Fibroblast of lung (primary cell): ENCODE measurements at regions not wholly inside any gene's neighbourhood (a gene's known extent, or its start where the extent isn't known, plus 50 kb on each side); places are given as distances from the start of the nearest gene placed in this dataset.

Source experiments
- DNase-seq, 2 donors: peaks; one replicate each; pipeline versions ENCODE4 v3.0.0 to v3.0.0-alpha.2; 2010; ENCODE audit warnings: low read depth in 2 of 2
- H2AFZ ChIP-seq: 2 replicates; pipeline ENCODE4 v1.5.1; 2012; ENCODE audit warnings: low read length, control low read depth, inconsistent platforms
- H3K27ac ChIP-seq: 2 replicates; pipeline ENCODE4 v1.5.1; 2011; ENCODE audit warnings: low read length, control low read depth; ENCODE audit not compliant: insufficient read depth
- H3K27me3 ChIP-seq: 2 replicates; pipeline ENCODE4 v1.5.1; 2011; ENCODE audit warnings: mild to moderate bottlenecking, low read length; ENCODE audit not compliant: control insufficient read depth, insufficient read depth
- H3K36me3 ChIP-seq: 2 replicates; pipeline ENCODE4 v1.5.1; 2011; ENCODE audit warnings: low read length; ENCODE audit not compliant: control insufficient read depth, insufficient read depth
- H3K4me1 ChIP-seq: 2 replicates; pipeline ENCODE4 v1.5.1; 2011; ENCODE audit warnings: low read length; ENCODE audit not compliant: control insufficient read depth, insufficient read depth; ENCODE audit errors: extremely low read depth
- H3K4me2 ChIP-seq: 2 replicates; pipeline ENCODE4 v1.5.1; 2011; ENCODE audit warnings: low read length, control low read depth; ENCODE audit not compliant: insufficient read depth; ENCODE audit errors: extremely low read depth
- H3K4me3 ChIP-seq, 4 experiments: fragments of 200-600 bp in 1 of 4; sonication (generic) in 1 of 4; replicated peaks in 1 of 4; 2 replicates each; pipeline ENCODE4 v1.5.1; 2011 to 2016; ENCODE audit warnings: low read length in 4 of 4, low read depth in 3 of 4, mild to moderate bottlenecking in 3 of 4, control low read depth in 2 of 4, inconsistent platforms in 1 of 4, mixed read lengths in 1 of 4; ENCODE audit not compliant: insufficient read depth in 1 of 4; ENCODE audit errors: control extremely low read depth in 1 of 4
- H3K79me2 ChIP-seq: 2 replicates; pipeline ENCODE4 v1.5.1; 2012; ENCODE audit warnings: mild to moderate bottlenecking, low read length, inconsistent platforms; ENCODE audit not compliant: control insufficient read depth, insufficient read depth
- H3K9ac ChIP-seq: 2 replicates; pipeline ENCODE4 v1.5.1; 2011; ENCODE audit warnings: mild to moderate bottlenecking, low read length, control low read depth; ENCODE audit not compliant: insufficient read depth
- H3K9me3 ChIP-seq: 2 replicates; pipeline ENCODE4 v1.5.1; 2012; ENCODE audit warnings: low read depth, low read length; ENCODE audit not compliant: control insufficient read depth, insufficient read depth
- H4K20me1 ChIP-seq: 2 replicates; pipeline ENCODE4 v1.5.1; 2011; ENCODE audit warnings: low read length; ENCODE audit not compliant: control insufficient read depth, insufficient read depth; ENCODE audit errors: extremely low read depth
- CTCF ChIP-seq, 2 donors: IDR thresholded peaks in 1 of 2; conservative IDR thresholded peaks in 1 of 2; 1 replicate in 1 of 2; 2 replicates in 1 of 2; pipeline ENCODE4 v1.5.1; 2011 to 2012; ENCODE audit warnings: low read length in 2 of 2, control low read depth in 1 of 2, inconsistent platforms in 1 of 2, low read depth in 1 of 2, mild to moderate bottlenecking in 1 of 2
- EZH2 ChIP-seq: IDR thresholded peaks from 2 replicates; pipeline ENCODE4 v1.5.1; 2012; ENCODE audit warnings: low read length, control low read depth, mild to moderate bottlenecking; ENCODE audit errors: missing control alignments

GRCh38 chr7:155206318-155207020 is 91.2 kb upstream of the INSIG1 start:
- no peak overlapping the region for H3K4me2 ChIP-seq
- H3K9ac ChIP-seq, result peak overlapping the region; percentile 61
- TF ChIP-seq EZH2 (no peak), CTCF (conservative IDR thresholded peaks at IDR 0.05 in 1 of 2, IDR thresholded peaks at IDR 0.05 in 1 of 2; ENCODE audit: low read depth in 1 of 2, low read length in 2 of 2) (no peak)
- no peaks in the 10 kb centered on the region for H3K79me2 ChIP-seq
- H3K9me3 ChIP-seq, result no peaks in the 10 kb centered on the region
- DNase-seq, result peak; percentile 71 to 91
- no peaks in the 10 kb centered on the region for H4K20me1 ChIP-seq
- H3K36me3 ChIP-seq, result no peaks in the 10 kb centered on the region
- peaks cover 9% of the 10 kb centered on the region for H3K4me1 ChIP-seq
- no peak overlapping the region for H2AFZ ChIP-seq
- H3K27me3 ChIP-seq, result no peaks in the 10 kb centered on the region
- peak overlapping the region; percentile 99 for H3K27ac ChIP-seq
- H3K4me3 ChIP-seq, result no peak overlapping the region

GRCh38 chr7:155207326-155208002 is 90.2 kb upstream of the INSIG1 start:
- no peaks in the 10 kb centered on the region for H4K20me1 ChIP-seq
- no peak overlapping the region for H3K4me3 ChIP-seq
- H3K4me2 ChIP-seq, result no peak overlapping the region
- H3K27me3 ChIP-seq, result no peaks in the 10 kb centered on the region
- no peaks in the 10 kb centered on the region for H3K9me3 ChIP-seq
- TF ChIP-seq EZH2 (no peak), CTCF (conservative IDR thresholded peaks at IDR 0.05 in 1 of 2, IDR thresholded peaks at IDR 0.05 in 1 of 2; ENCODE audit: low read depth in 1 of 2, low read length in 2 of 2) (no peak)
- H3K27ac ChIP-seq, result peak overlapping the region; percentile 5
- no peaks in the 10 kb centered on the region for H3K79me2 ChIP-seq
- H3K9ac ChIP-seq, result no peak overlapping the region
- H2AFZ ChIP-seq, result no peak overlapping the region
- H3K36me3 ChIP-seq, result no peaks in the 10 kb centered on the region
- DNase-seq, result no peak
- H3K4me1 ChIP-seq, result peaks cover 9% of the 10 kb centered on the region

DNA sequence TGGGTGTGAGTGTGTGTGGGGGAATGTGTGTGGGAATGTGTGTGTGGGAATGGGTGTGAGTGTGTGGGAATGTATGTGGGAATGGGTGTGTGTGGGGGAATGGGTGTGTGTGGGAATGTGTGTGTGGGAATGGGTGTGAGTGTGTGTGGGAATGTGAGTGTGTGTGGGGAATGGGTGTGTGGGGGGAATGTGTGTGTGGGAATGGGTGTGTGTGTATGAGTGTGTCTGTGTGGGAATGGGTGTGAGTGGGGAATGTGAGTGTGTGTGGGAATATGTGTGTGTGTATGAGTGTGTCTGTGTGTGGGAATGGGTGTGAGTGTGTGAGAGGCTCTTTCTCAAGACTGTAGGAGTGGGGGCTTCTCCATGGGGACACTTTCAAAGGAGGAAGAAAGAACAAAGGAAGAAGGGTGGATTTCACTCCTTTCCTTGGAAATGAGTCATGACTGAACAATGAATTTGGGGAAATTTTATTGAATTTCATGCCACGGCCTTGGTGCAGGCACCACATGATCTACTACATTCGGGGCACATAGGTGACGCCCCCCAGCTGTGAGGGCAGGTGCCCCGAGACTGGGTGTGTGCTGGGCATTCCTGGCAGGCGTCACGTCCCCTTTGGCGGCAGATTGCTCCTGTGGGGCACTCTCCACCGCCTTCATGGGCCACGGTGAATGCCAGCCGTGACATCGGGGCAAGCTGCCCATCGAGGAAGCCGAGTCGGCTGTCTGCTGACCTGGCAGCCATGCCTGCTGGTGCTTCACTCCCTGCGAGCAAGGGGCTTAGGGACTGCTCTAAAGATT is 88.8 kb upstream of the INSIG1 start:
- no peak overlapping the region for H3K4me3 ChIP-seq
- no peaks in the 10 kb centered on the region for H3K36me3 ChIP-seq
- H3K27ac ChIP-seq, result no peak overlapping the region
- no peaks in the 10 kb centered on the region for H3K9me3 ChIP-seq
- no peak overlapping the region for H3K9ac ChIP-seq
- no peak overlapping the region for H3K4me2 ChIP-seq
- H3K79me2 ChIP-seq, result no peaks in the 10 kb centered on the region
- peaks cover 9% of the 10 kb centered on the region for H3K4me1 ChIP-seq
- no peaks in the 10 kb centered on the region for H4K20me1 ChIP-seq
- peak; percentile 28 to 51 for DNase-seq
- H3K27me3 ChIP-seq, result no peaks in the 10 kb centered on the region
- no peak overlapping the region for H2AFZ ChIP-seq
- TF ChIP-seq CTCF (conservative IDR thresholded peaks at IDR 0.05 in 1 of 2, IDR thresholded peaks at IDR 0.05 in 1 of 2; ENCODE audit: low read depth in 1 of 2, low read length in 2 of 2), result no peak
- TF ChIP-seq EZH2, result no peak
